ENCODE measurements at regions not wholly inside any gene's neighbourhood (a gene's known extent, or its start where the extent isn't known, plus 50 kb on each side); places are given as distances from the start of the nearest gene placed in this dataset.

GRCh38 chr18:60996326-60996725 lies 336.9 kb upstream of the CDH20 start:
- Histone ChIP-seq H3K4me2 (ENCODE audit: low read depth, low read length) (no peak overlapping the region), H3K79me2 (ENCODE audit: low read length) (no peaks in the 10 kb centered on the region), H4K20me1 (ENCODE audit: insufficient read depth, low read length) (no peaks in the 10 kb centered on the region), H3K9me3 (replicated peaks; ENCODE audit: insufficient read depth, low read length) (no peaks in the 10 kb centered on the region), H3F3A (ENCODE audit: insufficient read depth, low read length) (no peaks in the 10 kb centered on the region), H2AFZ (ENCODE audit: low read length) (no peak overlapping the region), H3K27me3 (replicated peaks; ENCODE audit: insufficient read depth, low read length) (no peaks in the 10 kb centered on the region), H3K36me3 (replicated peaks; ENCODE audit: insufficient read depth, low read length) (no peaks in the 10 kb centered on the region), H3K9me2 (replicated peaks; ENCODE audit: insufficient read depth, low read length) (no peaks in the 10 kb centered on the region), H3K4me1 (ENCODE audit: low read length) (no peaks in the 10 kb centered on the region), H3K27ac (ENCODE audit: low read length) (no peak overlapping the region), H3K9ac (ENCODE audit: low read length) (no peak overlapping the region), H3K4me3 (ENCODE audit: low read length) (no peak overlapping the region)
- TF ChIP-seq EZH2phosphoT487 (IDR thresholded peaks at IDR 0.05; ENCODE audit: low read length) (no peak), EZH2 (optimal IDR thresholded peaks at IDR 0.05; ENCODE audit: low read depth, low read length) (no peak), CTCF (IDR thresholded peaks at IDR 0.05; ENCODE audit: low read length) (no peak)
- no peak for DNase-seq

- no peaks in the 10 kb centered on the region for H3K27me3 ChIP-seq (replicated peaks; ENCODE audit: insufficient read depth, low read length)
- no peak for DNase-seq
- no peaks in the 10 kb centered on the region for H3K36me3 ChIP-seq (replicated peaks; ENCODE audit: insufficient read depth, low read length)
- no peaks in the 10 kb centered on the region for H3K9me2 ChIP-seq (replicated peaks; ENCODE audit: insufficient read depth, low read length)
- no peaks in the 10 kb centered on the region for H3F3A ChIP-seq (ENCODE audit: insufficient read depth, low read length)
- H3K4me1 ChIP-seq (ENCODE audit: low read length): no peaks in the 10 kb centered on the region
- no peak overlapping the region for H3K4me2 ChIP-seq (ENCODE audit: low read depth, low read length)
- H2AFZ ChIP-seq (ENCODE audit: low read length): no peak overlapping the region
- TF ChIP-seq EZH2 (optimal IDR thresholded peaks at IDR 0.05; ENCODE audit: low read depth, low read length) (no peak), EZH2phosphoT487 (IDR thresholded peaks at IDR 0.05; ENCODE audit: low read length) (no peak), CTCF (IDR thresholded peaks at IDR 0.05; ENCODE audit: low read length) (no peak)
- H3K4me3 ChIP-seq (ENCODE audit: low read length): no peak overlapping the region
- no peaks in the 10 kb centered on the region for H3K79me2 ChIP-seq (ENCODE audit: low read length)
- H3K9ac ChIP-seq (ENCODE audit: low read length): no peak overlapping the region
- H3K27ac ChIP-seq (ENCODE audit: low read length): no peak overlapping the region
- H4K20me1 ChIP-seq (ENCODE audit: insufficient read depth, low read length): no peaks in the 10 kb centered on the region
- H3K9me3 ChIP-seq (replicated peaks; ENCODE audit: insufficient read depth, low read length): no peaks in the 10 kb centered on the region
Measured at GRCh38 chr18:60996822-60997221, 336.4 kb upstream of the CDH20 start.

- H3K4me2 ChIP-seq (ENCODE audit: low read depth, low read length): no peak overlapping the region
- no peaks in the 10 kb centered on the region for H3K9me3 ChIP-seq (replicated peaks; ENCODE audit: insufficient read depth, low read length)
- no peak overlapping the region for H3K9ac ChIP-seq (ENCODE audit: low read length)
Measured at GRCh38 chr18:61001138-61001537, 332.1 kb upstream of the CDH20 start.

More at GRCh38 chr18:61001138-61001537, 332.1 kb upstream of the CDH20 start:
- Histone ChIP-seq H2AFZ (ENCODE audit: low read length) (no peak overlapping the region), H3K27me3 (replicated peaks; ENCODE audit: insufficient read depth, low read length) (no peaks in the 10 kb centered on the region), H3K9me2 (replicated peaks; ENCODE audit: insufficient read depth, low read length) (no peaks in the 10 kb centered on the region), H3K36me3 (replicated peaks; ENCODE audit: insufficient read depth, low read length) (no peaks in the 10 kb centered on the region), H3K4me1 (ENCODE audit: low read length) (no peaks in the 10 kb centered on the region), H3K4me3 (ENCODE audit: low read length) (no peak overlapping the region), H3F3A (ENCODE audit: insufficient read depth, low read length) (no peaks in the 10 kb centered on the region), H3K27ac (ENCODE audit: low read length) (no peak overlapping the region), H3K79me2 (ENCODE audit: low read length) (no peaks in the 10 kb centered on the region), H4K20me1 (ENCODE audit: insufficient read depth, low read length) (no peaks in the 10 kb centered on the region)
- no peak for TF ChIP-seq CTCF (IDR thresholded peaks at IDR 0.05; ENCODE audit: low read length)
- no peak for TF ChIP-seq EZH2phosphoT487 (IDR thresholded peaks at IDR 0.05; ENCODE audit: low read length)
- no peak for TF ChIP-seq EZH2 (optimal IDR thresholded peaks at IDR 0.05; ENCODE audit: low read depth, low read length)
- no peak for DNase-seq
